B cell (primary cell): ENCODE measurements at regions not wholly inside any gene's neighbourhood (a gene's known extent, or its start where the extent isn't known, plus 50 kb on each side); places are given as distances from the start of the nearest gene placed in this dataset.

Experiments used
- ATAC-seq: fragments of 200-7000 bp; cut with Tn5 transposase; one replicate; pipeline ENCODE4 v1.10.0; 2021; ENCODE audit warnings: low read depth, mild to moderate bottlenecking, moderate number of reproducible peaks, moderate library complexity
- CTCF ChIA-PET: fragments of 350-600 bp; sonication (Branson Sonifier 250); formaldehyde crosslinking; loops from one replicate; lab custom pipeline; 2021; ENCODE audit warnings: antibody characterized with exemption, inconsistent platforms; lab: Charles Lee
- POLR2A ChIA-PET: fragments of 350-600 bp; sonication (Branson Sonifier 250); formaldehyde crosslinking; loops from one replicate; lab custom pipeline; 2021; ENCODE audit warnings: antibody characterized with exemption; lab: Charles Lee
- DNase-seq: peaks from one replicate; pipeline ENCODE4 v3.0.0; 2013
- H2AFZ ChIP-seq: 2 replicates; pipeline ENCODE4 v1.6.1; 2012; ENCODE audit warnings: mild to moderate bottlenecking, low read depth, low read length; ENCODE audit not compliant: insufficient read depth, poor library complexity, severe bottlenecking
- H3K27ac ChIP-seq, 2 donors: 1 replicate in 1 of 2; 2 replicates in 1 of 2; pipeline ENCODE4 v1.5.1; 2012 to 2013; ENCODE audit warnings: low read length in 2 of 2, mild to moderate bottlenecking in 2 of 2, moderate library complexity in 1 of 2
- H3K27me3 ChIP-seq, 4 experiments: fragments of 200-600 bp in 1 of 4; sonication (generic) in 1 of 4; replicated peaks in 1 of 4; 1 replicate in 2 of 4; 2 replicates in 2 of 4; pipeline versions ENCODE4 v1.6.1 to v1.7.0; 2013 to 2016; ENCODE audit warnings: low read length in 3 of 4, mild to moderate bottlenecking in 2 of 4, mixed read lengths in 1 of 4, moderate library complexity in 1 of 4; ENCODE audit not compliant: insufficient read depth in 4 of 4, control insufficient read depth in 3 of 4; ENCODE audit errors: control extremely low read depth in 1 of 4
- H3K36me3 ChIP-seq, 2 experiments: replicated peaks in 1 of 2; 1 replicate in 1 of 2; 2 replicates in 1 of 2; pipeline versions ENCODE4 v1.6.1 to v1.7.1; 2013; ENCODE audit warnings: low read length in 1 of 2; ENCODE audit not compliant: insufficient read depth in 2 of 2, control insufficient read depth in 1 of 2; ENCODE audit errors: control extremely low read depth in 1 of 2, extremely low read depth in 1 of 2
- H3K4me1 ChIP-seq, 2 donors: fragments of 200-600 bp in 1 of 2; sonication (generic) in 1 of 2; 1 replicate in 1 of 2; 2 replicates in 1 of 2; pipeline versions ENCODE4 v1.5.1 to v1.6.1; 2013 to 2017; ENCODE audit warnings: low read length in 2 of 2; ENCODE audit not compliant: control insufficient read depth in 2 of 2, insufficient read depth in 2 of 2
- H3K4me2 ChIP-seq: replicated peaks from 2 replicates; pipeline ENCODE3; 2012; ENCODE audit warnings: mild to moderate bottlenecking, low read depth, low read length; ENCODE audit not compliant: poor library complexity, severe bottlenecking
- H3K4me3 ChIP-seq, 5 experiments: fragments of 200-600 bp in 1 of 5; sonication (generic) in 1 of 5; 1 replicate in 3 of 5; 2 replicates in 2 of 5; pipeline versions ENCODE4 v1.5.1 to v1.7.0; 2011 to 2016; ENCODE audit warnings: low read length in 4 of 5, mild to moderate bottlenecking in 4 of 5, low read depth in 2 of 5, control low read depth in 1 of 5, moderate library complexity in 1 of 5; ENCODE audit not compliant: insufficient read depth in 1 of 5; ENCODE audit errors: control extremely low read depth in 1 of 5, extremely low read depth in 1 of 5
- H3K79me2 ChIP-seq: fragments of 200-600 bp; sonication (generic); one replicate; pipeline ENCODE4 v1.6.0; 2016; ENCODE audit warnings: low read length; ENCODE audit not compliant: control insufficient read depth, insufficient read depth
- H3K9ac ChIP-seq: fragments of 200-600 bp; sonication (generic); 2 replicates; pipeline ENCODE4 v1.6.1; 2017; ENCODE audit warnings: mild to moderate bottlenecking, low read length, moderate library complexity
- H3K9me3 ChIP-seq, 3 donors: one replicate each; pipeline versions ENCODE4 v1.6.1 to v1.7.1; 2013; ENCODE audit warnings: low read length in 2 of 3; ENCODE audit not compliant: control insufficient read depth in 2 of 3, insufficient read depth in 1 of 3; ENCODE audit errors: control extremely low read depth in 1 of 3
- H4K20me1 ChIP-seq: 2 replicates; pipeline ENCODE4 v1.6.0; 2012; ENCODE audit warnings: mild to moderate bottlenecking, low read length; ENCODE audit not compliant: insufficient read depth, control insufficient read depth, poor library complexity, severe bottlenecking
- H3K27ac Mint-ChIP-seq: one replicate; pipeline ENCODE4 v1.8.0; 2021; ENCODE audit warnings: mixed read lengths
- H3K27me3 Mint-ChIP-seq: one replicate; pipeline ENCODE4 v1.8.0; 2021; ENCODE audit warnings: mixed read lengths
- H3K4me1 Mint-ChIP-seq: one replicate; pipeline ENCODE4 v1.8.0; 2021; ENCODE audit warnings: mixed read lengths
- H3K4me3 Mint-ChIP-seq: one replicate; pipeline ENCODE4 v1.8.0; 2021; ENCODE audit warnings: mixed read lengths
- H3K9me3 Mint-ChIP-seq: one replicate; pipeline ENCODE4 v1.8.0; 2022; ENCODE audit warnings: mixed read lengths; ENCODE audit not compliant: insufficient read depth
- EZH2 ChIP-seq: IDR thresholded peaks from 2 replicates; pipeline ENCODE4 v1.6.1; 2012; ENCODE audit warnings: borderline replicate concordance, low read depth, mild to moderate bottlenecking, moderate library complexity, low read length; ENCODE audit not compliant: insufficient read depth, poor library complexity, severe bottlenecking
- WGBS: methylation state at CpG from one replicate; pipeline ENCODE4 v1.1.5; 2013; ENCODE audit warnings: missing lambda C conversion rate; ENCODE audit not compliant: insufficient coverage; 5-methylcytosine and 5-hydroxymethylcytosine counted together
- intact Hi-C: fragments of 100-400 bp; cut with micrococcal nuclease; formaldehyde crosslinking; loops from one replicate; pipeline ENCODE4 v1.10.0; 2022
- TF ChIP-seq, protein P1 (sequence below): fragments of 200-600 bp; IDR thresholded peaks from one replicate; pipeline ENCODE4 v1.8.0; 2022; ENCODE audit warnings: antibody characterized with exemption, mild to moderate bottlenecking

DNA sequence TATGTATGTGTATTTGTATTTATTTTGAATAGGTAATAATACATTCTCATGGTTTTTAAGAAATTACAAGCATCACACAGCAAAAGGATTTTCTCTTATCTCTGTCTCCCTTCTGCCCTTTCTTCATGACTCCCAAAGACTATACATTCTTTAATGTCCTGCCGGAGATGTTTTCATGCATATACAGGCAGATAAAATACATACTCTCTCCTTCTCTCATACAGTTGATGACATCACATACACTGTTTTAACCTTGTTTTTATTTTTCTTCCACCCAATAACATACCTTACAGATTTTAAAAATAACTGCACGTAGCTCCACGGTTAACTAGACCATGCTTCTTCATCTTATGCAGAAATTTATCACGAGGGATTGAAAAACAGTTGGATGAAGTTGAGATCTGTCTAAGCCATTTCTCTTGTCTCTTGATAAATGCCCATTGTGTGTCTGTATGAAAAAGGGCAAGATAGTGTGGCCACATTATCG lies 249.8 kb downstream of the EDEM1 start:
- peaks cover 13% of the 10 kb centered on the region for H3K27me3 Mint-ChIP-seq
- WGBS = 100% methylated on average over 1 of the region's 5 CpGs

GRCh38 chr3:5437783-5438323 lies 250.3 kb downstream of the EDEM1 start:
- peaks cover 4 to 9% of the 10 kb centered on the region in 2 donors for H3K4me1 ChIP-seq
- Mint-ChIP-seq H3K4me3 (no peak overlapping the region), H3K9me3 (no peaks in the 10 kb centered on the region), H3K4me1 (peaks cover 6% of the 10 kb centered on the region), H3K27me3 (peaks cover 13% of the 10 kb centered on the region), H3K27ac (no peak overlapping the region)
- TF ChIP-seq EZH2 = no peak
- TF ChIP-seq, protein P1, sequence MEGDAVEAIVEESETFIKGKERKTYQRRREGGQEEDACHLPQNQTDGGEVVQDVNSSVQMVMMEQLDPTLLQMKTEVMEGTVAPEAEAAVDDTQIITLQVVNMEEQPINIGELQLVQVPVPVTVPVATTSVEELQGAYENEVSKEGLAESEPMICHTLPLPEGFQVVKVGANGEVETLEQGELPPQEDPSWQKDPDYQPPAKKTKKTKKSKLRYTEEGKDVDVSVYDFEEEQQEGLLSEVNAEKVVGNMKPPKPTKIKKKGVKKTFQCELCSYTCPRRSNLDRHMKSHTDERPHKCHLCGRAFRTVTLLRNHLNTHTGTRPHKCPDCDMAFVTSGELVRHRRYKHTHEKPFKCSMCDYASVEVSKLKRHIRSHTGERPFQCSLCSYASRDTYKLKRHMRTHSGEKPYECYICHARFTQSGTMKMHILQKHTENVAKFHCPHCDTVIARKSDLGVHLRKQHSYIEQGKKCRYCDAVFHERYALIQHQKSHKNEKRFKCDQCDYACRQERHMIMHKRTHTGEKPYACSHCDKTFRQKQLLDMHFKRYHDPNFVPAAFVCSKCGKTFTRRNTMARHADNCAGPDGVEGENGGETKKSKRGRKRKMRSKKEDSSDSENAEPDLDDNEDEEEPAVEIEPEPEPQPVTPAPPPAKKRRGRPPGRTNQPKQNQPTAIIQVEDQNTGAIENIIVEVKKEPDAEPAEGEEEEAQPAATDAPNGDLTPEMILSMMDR = no peak
- no peaks in the 10 kb centered on the region for H3K9me3 ChIP-seq
- DNase-seq (no peak), ATAC-seq (no peak)
- POLR2A ChIA-PET = no interaction called here
- CTCF ChIA-PET = interaction anchor here (0.6 kb wide), 1 partner anchor 132 kb away, joined by 4 read pairs; no protein-coding TSS in a partner anchor
- intact Hi-C loops = no loop called here
- no peaks in the 10 kb centered on the region for H3K27me3 ChIP-seq
- H3K27ac ChIP-seq = no peak overlapping the region
- H3K4me3 ChIP-seq = no peak overlapping the region
- no peak overlapping the region for H3K4me2 ChIP-seq
- no peaks in the 10 kb centered on the region for H4K20me1 ChIP-seq
- WGBS = 100% methylated on average over 1 of the region's 3 CpGs
- H3K79me2 ChIP-seq = no peaks in the 10 kb centered on the region
- no peak overlapping the region for H2AFZ ChIP-seq
- no peaks in the 10 kb centered on the region for H3K36me3 ChIP-seq
- H3K9ac ChIP-seq = no peak overlapping the region

More for the DNA sequence above, 249.8 kb downstream of the EDEM1 start:
- Histone ChIP-seq H3K4me2 (no peak overlapping the region), H3K4me1 (peaks cover 4 to 9% of the 10 kb centered on the region in 2 donors), H3K9ac (no peak overlapping the region), H3K9me3 (no peaks in the 10 kb centered on the region), H3K79me2 (no peaks in the 10 kb centered on the region), H3K27me3 (no peaks in the 10 kb centered on the region), H3K4me3 (no peak overlapping the region), H2AFZ (no peak overlapping the region), H3K36me3 (no peaks in the 10 kb centered on the region), H3K27ac (no peak overlapping the region), H4K20me1 (no peaks in the 10 kb centered on the region)
- H3K27ac Mint-ChIP-seq = no peak overlapping the region
- ChIA-PET POLR2A (no interaction called here), CTCF (no interaction called here)
- H3K9me3 Mint-ChIP-seq = no peaks in the 10 kb centered on the region
- H3K4me3 Mint-ChIP-seq = no peak overlapping the region
- DNase-seq (no peak), ATAC-seq (no peak)
- intact Hi-C loops = no loop called here
- peaks cover 6% of the 10 kb centered on the region for H3K4me1 Mint-ChIP-seq
- TF ChIP-seq, protein P1 = no peak
- no peak for TF ChIP-seq EZH2
